K562 (cell line): ENCODE measurements at regions not wholly inside any gene's neighbourhood (a gene's known extent, or its start where the extent isn't known, plus 50 kb on each side); places are given as distances from the start of the nearest gene placed in this dataset.
A peak's percentile ranks its signal among the peaks of the same experiment; 100 is the strongest.

Experiments
- CTBP1 ChIP-seq: fragments of 450-650 bp; IDR thresholded peaks from 2 replicates; pipeline ENCODE4 v1.6.1; 2016; ENCODE audit warnings: borderline replicate concordance
- NR2C1 ChIP-seq, 2 experiments: fragments of 450-650 bp; IDR thresholded peaks; 2 replicates each; pipeline ENCODE4 v1.6.1; 2017; ENCODE audit warnings: mild to moderate bottlenecking in 2 of 2, antibody characterized with exemption in 1 of 2, inconsistent platforms in 1 of 2, missing compliant biosample characterization in 1 of 2, missing genetic modification characterization in 1 of 2
- ZNF274 ChIP-seq: IDR thresholded peaks from 2 replicates; pipeline ENCODE4 v1.6.1; 2011; ENCODE audit warnings: low read depth, mild to moderate bottlenecking, low read length, moderate library complexity, borderline replicate concordance
- ZNF444 ChIP-seq: fragments of 250-450 bp; sonication (Bioruptor Pico); IDR thresholded peaks from 2 replicates; pipeline ENCODE4 v1.4.0; 2020; ENCODE audit warnings: mild to moderate bottlenecking, moderate library complexity
- TF ChIP-seq, protein P1 (sequence below): fragments of 200-800 bp; sonication (Bioruptor generic); IDR thresholded peaks from 2 replicates; pipeline ENCODE4 v1.6.1; 2017; ENCODE audit warnings: missing genetic modification characterization, missing compliant biosample characterization
- TF ChIP-seq, protein P2 (sequence below): fragments of 450-650 bp; formaldehyde crosslinking; IDR thresholded peaks from 2 replicates; pipeline ENCODE4 v1.4.0; 2022; ENCODE audit warnings: mild to moderate bottlenecking, moderate library complexity
- TF ChIP-seq, protein P3 (sequence below), 2 experiments: fragments of 450-650 bp; conservative IDR thresholded peaks; 2 replicates each; pipeline ENCODE4 v1.6.1; 2017; ENCODE audit warnings: mild to moderate bottlenecking in 2 of 2, moderate library complexity in 2 of 2

DNA sequence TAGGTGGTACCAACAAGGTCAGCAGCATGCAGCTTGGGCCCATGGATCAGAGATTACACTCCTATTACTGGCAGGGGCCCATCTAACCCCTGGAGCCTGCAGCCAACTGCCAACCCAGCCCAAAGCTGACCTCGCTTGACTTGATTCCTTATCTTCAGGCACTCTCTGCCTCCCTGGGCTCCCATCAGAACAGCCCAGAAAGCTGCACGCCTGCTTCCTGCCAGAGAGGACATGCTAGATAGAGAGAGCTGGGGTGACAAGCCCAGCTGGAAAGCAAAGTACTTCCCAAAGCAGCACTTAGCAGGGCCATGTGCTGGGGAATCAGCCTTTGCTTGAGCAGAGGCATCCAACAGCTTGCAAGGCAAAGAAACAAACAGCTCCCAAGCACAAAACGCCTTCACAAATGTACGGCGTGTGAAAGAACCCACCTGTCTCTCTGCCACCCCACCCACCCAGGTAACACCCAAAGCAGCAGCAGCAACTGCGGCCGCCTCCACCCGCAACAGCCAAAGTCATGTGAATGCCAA, 74.2 kb upstream of the NLK start (continued):
- TF ChIP-seq CTBP1 (peak; percentile 68; the same call in 1 of the 2 replicates), ZNF274 (peak; percentile 52; the same call in 1 of the 2 replicates), ZNF444 (no peak), NR2C1 (IDR thresholded peaks at IDR 0.05) (peak; percentile 20; the same call in 1 of the 2 replicates), NR2C1 (tag; IDR thresholded peaks at IDR 0.05) (peak; percentile 80)
- TF ChIP-seq, protein P1, sequence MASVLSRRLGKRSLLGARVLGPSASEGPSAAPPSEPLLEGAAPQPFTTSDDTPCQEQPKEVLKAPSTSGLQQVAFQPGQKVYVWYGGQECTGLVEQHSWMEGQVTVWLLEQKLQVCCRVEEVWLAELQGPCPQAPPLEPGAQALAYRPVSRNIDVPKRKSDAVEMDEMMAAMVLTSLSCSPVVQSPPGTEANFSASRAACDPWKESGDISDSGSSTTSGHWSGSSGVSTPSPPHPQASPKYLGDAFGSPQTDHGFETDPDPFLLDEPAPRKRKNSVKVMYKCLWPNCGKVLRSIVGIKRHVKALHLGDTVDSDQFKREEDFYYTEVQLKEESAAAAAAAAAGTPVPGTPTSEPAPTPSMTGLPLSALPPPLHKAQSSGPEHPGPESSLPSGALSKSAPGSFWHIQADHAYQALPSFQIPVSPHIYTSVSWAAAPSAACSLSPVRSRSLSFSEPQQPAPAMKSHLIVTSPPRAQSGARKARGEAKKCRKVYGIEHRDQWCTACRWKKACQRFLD (CRISPR knock-in tag) = peak; percentile 89; the same call in 1 of the 2 replicates
- TF ChIP-seq, protein P2, sequence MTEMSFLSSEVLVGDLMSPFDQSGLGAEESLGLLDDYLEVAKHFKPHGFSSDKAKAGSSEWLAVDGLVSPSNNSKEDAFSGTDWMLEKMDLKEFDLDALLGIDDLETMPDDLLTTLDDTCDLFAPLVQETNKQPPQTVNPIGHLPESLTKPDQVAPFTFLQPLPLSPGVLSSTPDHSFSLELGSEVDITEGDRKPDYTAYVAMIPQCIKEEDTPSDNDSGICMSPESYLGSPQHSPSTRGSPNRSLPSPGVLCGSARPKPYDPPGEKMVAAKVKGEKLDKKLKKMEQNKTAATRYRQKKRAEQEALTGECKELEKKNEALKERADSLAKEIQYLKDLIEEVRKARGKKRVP (CRISPR knock-in tag) = peak; percentile 36; the same call in 1 of the 2 replicates
- TF ChIP-seq, protein P3, sequence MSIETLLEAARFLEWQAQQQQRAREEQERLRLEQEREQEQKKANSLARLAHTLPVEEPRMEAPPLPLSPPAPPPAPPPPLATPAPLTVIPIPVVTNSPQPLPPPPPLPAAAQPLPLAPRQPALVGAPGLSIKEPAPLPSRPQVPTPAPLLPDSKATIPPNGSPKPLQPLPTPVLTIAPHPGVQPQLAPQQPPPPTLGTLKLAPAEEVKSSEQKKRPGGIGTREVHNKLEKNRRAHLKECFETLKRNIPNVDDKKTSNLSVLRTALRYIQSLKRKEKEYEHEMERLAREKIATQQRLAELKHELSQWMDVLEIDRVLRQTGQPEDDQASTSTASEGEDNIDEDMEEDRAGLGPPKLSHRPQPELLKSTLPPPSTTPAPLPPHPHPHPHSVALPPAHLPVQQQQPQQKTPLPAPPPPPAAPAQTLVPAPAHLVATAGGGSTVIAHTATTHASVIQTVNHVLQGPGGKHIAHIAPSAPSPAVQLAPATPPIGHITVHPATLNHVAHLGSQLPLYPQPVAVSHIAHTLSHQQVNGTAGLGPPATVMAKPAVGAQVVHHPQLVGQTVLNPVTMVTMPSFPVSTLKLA (conservative IDR thresholded peaks at IDR 0.05) = peak; percentile 54 to 81
